D721Med (cell line): ENCODE measurements at regions not wholly inside any gene's neighbourhood (a gene's known extent, or its start where the extent isn't known, plus 50 kb on each side); places are given as distances from the start of the nearest gene placed in this dataset.

ENCODE experiments used
- DNase-seq: peaks from one replicate; pipeline ENCODE4 v3.0.0; 2011; ENCODE audit warnings: low spot score; ENCODE audit not compliant: insufficient read length
- FAIRE-seq: peaks from 2 replicates; lab custom pipeline; 2011; peaks lifted over from hg19 to GRCh38; lab: Jason Lieb, UNC
- TF ChIP-seq, protein P1 (sequence below): IDR thresholded peaks from 2 replicates; pipeline ENCODE4 v1.5.1; 2012; ENCODE audit warnings: mild to moderate bottlenecking, control low read depth; ENCODE audit not compliant: insufficient read depth; ENCODE audit errors: missing control alignments

DNA sequence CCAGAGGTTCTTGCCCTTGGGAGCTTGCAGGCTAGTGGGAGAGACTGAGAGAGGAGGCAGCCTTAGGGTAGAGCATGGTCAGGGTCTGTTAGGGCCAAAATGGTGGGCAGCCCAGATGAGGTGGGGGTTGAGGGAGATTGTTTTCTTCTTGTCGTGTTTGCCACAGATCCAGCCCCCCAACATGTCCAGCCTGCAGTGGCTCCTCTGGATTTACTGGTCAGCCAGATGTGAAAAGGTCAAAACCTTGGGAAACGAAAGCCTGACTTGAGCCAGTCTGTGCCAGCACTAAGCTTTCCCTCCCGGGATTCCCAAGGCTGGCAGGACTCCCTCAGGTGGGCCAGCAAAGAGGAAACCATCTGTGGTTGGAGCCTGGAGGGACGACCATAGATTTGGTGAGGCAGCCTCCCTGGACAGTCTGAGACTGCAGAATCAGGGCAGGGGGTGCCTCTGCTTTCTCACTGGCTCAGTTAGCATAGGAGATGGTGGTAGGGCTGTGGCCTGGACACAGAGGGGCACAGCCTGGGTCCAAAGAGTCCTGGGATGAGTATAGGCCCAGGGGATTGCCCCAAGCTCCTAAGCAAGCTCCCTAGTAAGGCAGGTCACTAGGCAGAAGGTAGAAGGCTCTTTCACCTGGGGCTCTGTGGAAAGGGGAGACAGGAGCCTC lies 51.2 kb upstream of the PRR23C start:
- TF ChIP-seq, protein P1, sequence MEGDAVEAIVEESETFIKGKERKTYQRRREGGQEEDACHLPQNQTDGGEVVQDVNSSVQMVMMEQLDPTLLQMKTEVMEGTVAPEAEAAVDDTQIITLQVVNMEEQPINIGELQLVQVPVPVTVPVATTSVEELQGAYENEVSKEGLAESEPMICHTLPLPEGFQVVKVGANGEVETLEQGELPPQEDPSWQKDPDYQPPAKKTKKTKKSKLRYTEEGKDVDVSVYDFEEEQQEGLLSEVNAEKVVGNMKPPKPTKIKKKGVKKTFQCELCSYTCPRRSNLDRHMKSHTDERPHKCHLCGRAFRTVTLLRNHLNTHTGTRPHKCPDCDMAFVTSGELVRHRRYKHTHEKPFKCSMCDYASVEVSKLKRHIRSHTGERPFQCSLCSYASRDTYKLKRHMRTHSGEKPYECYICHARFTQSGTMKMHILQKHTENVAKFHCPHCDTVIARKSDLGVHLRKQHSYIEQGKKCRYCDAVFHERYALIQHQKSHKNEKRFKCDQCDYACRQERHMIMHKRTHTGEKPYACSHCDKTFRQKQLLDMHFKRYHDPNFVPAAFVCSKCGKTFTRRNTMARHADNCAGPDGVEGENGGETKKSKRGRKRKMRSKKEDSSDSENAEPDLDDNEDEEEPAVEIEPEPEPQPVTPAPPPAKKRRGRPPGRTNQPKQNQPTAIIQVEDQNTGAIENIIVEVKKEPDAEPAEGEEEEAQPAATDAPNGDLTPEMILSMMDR: no peak
- no peak for DNase-seq
- FAIRE-seq: no peak

DNA sequence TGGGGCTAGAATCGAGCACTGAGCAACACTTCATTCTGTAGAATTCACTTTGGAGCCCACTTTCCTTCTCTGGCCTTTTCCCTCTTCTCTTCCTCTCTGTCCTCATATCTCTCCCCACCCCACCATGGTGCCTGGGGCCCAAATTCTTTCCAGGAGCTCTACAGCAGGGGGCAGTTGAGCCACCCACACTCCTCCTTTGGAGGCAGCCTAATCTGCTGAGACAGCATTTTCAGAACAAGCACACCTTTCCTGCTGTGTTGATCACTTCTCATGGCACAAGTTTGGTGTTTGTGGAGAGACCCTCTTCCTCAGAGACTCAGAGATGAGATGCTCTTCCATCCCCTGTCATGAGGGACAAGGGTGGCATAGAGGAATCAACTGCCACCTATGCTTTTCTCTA lies 52.0 kb upstream of the PRR23C start:
- FAIRE-seq (no peak), DNase-seq (no peak)
- TF ChIP-seq, protein P1: no peak

- TF ChIP-seq, protein P1: no peak
- no peak for FAIRE-seq
These were observed 53.7 kb upstream of the PRR23C start for GRCh38 chr3:139098391-139098790.

DNA sequence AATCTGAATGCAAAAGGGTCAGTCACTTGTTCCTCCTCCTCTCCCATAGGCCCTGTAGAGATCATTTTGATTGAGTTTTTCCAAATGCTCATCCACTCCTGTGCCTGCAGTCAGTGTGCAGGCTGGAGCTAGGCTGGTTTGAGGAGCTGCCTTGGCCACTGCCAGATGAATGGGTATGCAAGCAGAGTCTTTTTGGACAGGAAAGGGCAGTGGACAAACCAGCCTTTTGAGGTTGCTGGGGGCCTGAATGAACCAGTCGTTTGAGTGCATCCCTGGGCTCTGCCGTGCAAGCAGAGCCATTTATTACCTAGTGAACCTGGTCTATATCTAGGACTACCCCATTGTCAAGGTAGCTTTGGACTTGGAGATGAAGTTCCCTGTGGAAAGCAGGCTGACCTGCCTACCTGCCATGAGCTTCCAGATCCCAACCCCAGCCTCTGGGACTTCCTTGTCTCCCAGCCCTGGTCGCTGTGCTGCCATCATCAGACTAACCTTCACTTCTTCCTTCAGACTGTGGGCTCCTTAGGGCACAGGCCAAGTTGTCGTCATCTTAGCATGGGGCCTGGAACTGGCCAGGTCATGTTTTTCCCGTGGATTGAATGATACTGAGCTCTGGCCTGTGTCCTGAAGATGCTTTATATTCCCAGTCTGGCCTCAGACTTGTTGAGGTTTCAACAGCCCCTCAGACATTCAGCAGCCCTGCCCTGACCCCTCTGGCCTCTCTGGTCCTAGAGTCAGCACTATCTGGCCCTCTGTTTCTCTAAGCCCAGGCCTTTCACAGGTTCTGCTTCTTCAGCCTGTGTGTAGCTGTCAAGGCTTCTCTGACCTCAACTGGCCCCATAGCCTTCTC lies 55.5 kb upstream of the PRR23C start:
- FAIRE-seq: no peak
- DNase-seq: no peak
- TF ChIP-seq, protein P1: no peak

More at GRCh38 chr3:139098391-139098790, 53.7 kb upstream of the PRR23C start:
- no peak for DNase-seq

- DNase-seq: no peak
- TF ChIP-seq, protein P1: no peak
- no peak for FAIRE-seq
These were observed 56.1 kb upstream of the PRR23C start for GRCh38 chr3:139100821-139101220.

GRCh38 chr3:139101396-139101795 lies 56.7 kb upstream of the PRR23C start:
- TF ChIP-seq, protein P1: no peak
- no peak for FAIRE-seq
- no peak for DNase-seq
